GM04503 (cell line): ENCODE measurements at regions not wholly inside any gene's neighbourhood (a gene's known extent, or its start where the extent isn't known, plus 50 kb on each side); places are given as distances from the start of the nearest gene placed in this dataset.
"Not testable (repeated sequence)": the region's sequence is repeated elsewhere in the genome, so short reads cannot be mapped to it uniquely, and the experiment has no call there.

Source experiments
- DNase-seq: peaks from one replicate; pipeline ENCODE4 v3.0.0-alpha.2; 2012; ENCODE audit warnings: low read depth

- DNase-seq: not testable (repeated sequence)
Measured at GRCh38 chr16:52104993-52105392, 441.9 kb downstream of the TOX3 start.

- no peak for DNase-seq
Measured at GRCh38 chr16:52103791-52104190, 443.2 kb downstream of the TOX3 start.

GRCh38 chr16:52101246-52101645 lies 445.7 kb downstream of the TOX3 start:
- DNase-seq: no peak

- no peak for DNase-seq
Measured at GRCh38 chr16:52099382-52099781, 447.6 kb downstream of the TOX3 start.

- DNase-seq: no peak
Measured at GRCh38 chr16:52095471-52095870, 451.5 kb downstream of the TOX3 start.

GRCh38 chr16:52092126-52092525 lies 454.8 kb downstream of the TOX3 start:
- DNase-seq: no peak

- peak; percentile 12 for DNase-seq
Measured at GRCh38 chr16:52090080-52090479, 456.9 kb downstream of the TOX3 start.

- no peak for DNase-seq
Measured at GRCh38 chr16:52089476-52089875, 457.5 kb downstream of the TOX3 start.

GRCh38 chr16:52086901-52087300 lies 460.0 kb downstream of the TOX3 start:
- DNase-seq: no peak

GRCh38 chr16:52078716-52079655 lies 468.0 kb downstream of the TOX3 start:
- no peak for DNase-seq

- DNase-seq: no peak
Measured at GRCh38 chr16:52077607-52078006, 469.3 kb downstream of the TOX3 start.

GRCh38 chr16:52076801-52077201 lies 470.1 kb downstream of the TOX3 start:
- DNase-seq: no peak

- DNase-seq: no peak
Measured at GRCh38 chr16:52076332-52076731, 470.6 kb downstream of the TOX3 start.

- DNase-seq: no peak
Measured at GRCh38 chr16:52074133-52074532, 472.8 kb downstream of the TOX3 start.

- no peak for DNase-seq
Measured at GRCh38 chr16:52073024-52073423, 473.9 kb downstream of the TOX3 start.

- DNase-seq: no peak
Measured at GRCh38 chr16:52071101-52071500, 475.8 kb downstream of the TOX3 start.

- DNase-seq: no peak
Measured at GRCh38 chr16:52070341-52071057, 476.4 kb downstream of the TOX3 start.

GRCh38 chr16:52069866-52070265 lies 477.1 kb downstream of the TOX3 start:
- no peak for DNase-seq

- DNase-seq: no peak
Measured at GRCh38 chr16:52068447-52069074, 478.4 kb downstream of the TOX3 start.

GRCh38 chr16:52066962-52067361 lies 480.0 kb downstream of the TOX3 start:
- no peak for DNase-seq

- DNase-seq: no peak
Measured at GRCh38 chr16:52056259-52056658, 490.7 kb downstream of the TOX3 start.

- DNase-seq: no peak
Measured at GRCh38 chr16:52055381-52055780, 491.6 kb downstream of the TOX3 start.

GRCh38 chr16:52054326-52054725 lies 492.6 kb downstream of the TOX3 start:
- DNase-seq: no peak
